HCT116 (cell line): ENCODE measurements at regions not wholly inside any gene's neighbourhood (a gene's known extent, or its start where the extent isn't known, plus 50 kb on each side); places are given as distances from the start of the nearest gene placed in this dataset.

Source experiments
- ATAC-seq: fragments of 200-7000 bp; cut with Tn5 transposase; 2 replicates; pipeline ENCODE4 v1.9.1; 2020; ENCODE audit warnings: mild to moderate bottlenecking, moderate library complexity
- BruUV-seq: library from RNA; stranded (reverse); fragments of 400-500 nt; replicated peaks from 2 replicates; lab custom pipeline; 2021; lab: Mats Ljungman, UMichigan
- CTCF ChIA-PET: fragments of 300-600 bp; sonication (Branson Sonifier 250); formaldehyde crosslinking; loops from one replicate; lab custom pipeline; 2021; ENCODE audit warnings: antibody characterized with exemption; lab: Charles Lee
- POLR2A ChIA-PET: fragments of 300-600, 350-600 bp; sonication (Branson Sonifier 250); formaldehyde crosslinking; loops from one replicate; lab custom pipeline; 2021; ENCODE audit warnings: antibody characterized with exemption; lab: Charles Lee
- RAD21 ChIA-PET, 2 experiments: fragments of 300-600 bp; sonication (Branson Sonifier 250); formaldehyde crosslinking; loops; one replicate each; lab custom pipeline; 2023; ENCODE audit warnings: low total read pairs in 2 of 2; ENCODE audit not compliant: uncharacterized antibody in 2 of 2, unreplicated experiment in 2 of 2, low non-redundant PET in 1 of 2; lab: Charles Lee
- DNase-seq: peaks from one replicate; pipeline ENCODE4 v3.0.0-alpha.2; 2010; ENCODE audit warnings: low read depth, low spot score
- H2AFZ ChIP-seq: fragments of 200-600 bp; shearing (Covaris generic), sonication (generic); 2 replicates; pipeline ENCODE4 v1.6.1; 2017; ENCODE audit warnings: low read depth, mixed run types, mixed read lengths, antibody characterized with exemption, low read length; ENCODE audit not compliant: poor library complexity, severe bottlenecking
- H3K27ac ChIP-seq: 2 replicates; pipeline ENCODE4 v1.5.1; 2012; ENCODE audit warnings: low read depth, low read length
- H3K27me3 ChIP-seq: fragments of 200-600 bp; sonication (generic); 2 replicates; pipeline ENCODE4 v1.6.1; 2016; ENCODE audit warnings: mixed run types, low read length, mixed read lengths; ENCODE audit not compliant: insufficient read depth
- H3K36me3 ChIP-seq, 2 experiments: fragments of 200-500 bp in 1 of 2; fragments of 200-600 bp in 1 of 2; sonication (Bioruptor generic) in 1 of 2; sonication (generic) in 1 of 2; 2 replicates each; pipeline versions ENCODE4 v1.5.1 to v1.6.1; 2014 to 2016; ENCODE audit warnings: low read length in 2 of 2, inconsistent platforms in 1 of 2, mixed read lengths in 1 of 2, mixed run types in 1 of 2; ENCODE audit not compliant: insufficient read depth in 2 of 2, control insufficient read depth in 1 of 2
- H3K4me1 ChIP-seq, 2 experiments: fragments of 200-600 bp in 1 of 2; sonication (generic) in 1 of 2; 2 replicates each; pipeline versions ENCODE4 v1.5.1 to v1.6.1; 2012 to 2017; ENCODE audit warnings: low read length in 2 of 2, inconsistent platforms in 1 of 2, mild to moderate bottlenecking in 1 of 2, mixed read lengths in 1 of 2, mixed run types in 1 of 2, moderate library complexity in 1 of 2; ENCODE audit not compliant: insufficient read depth in 2 of 2, control insufficient read depth in 1 of 2
- H3K4me2 ChIP-seq: fragments of 200-600 bp; sonication (generic); 2 replicates; pipeline ENCODE4 v1.6.1; 2017; ENCODE audit warnings: mixed run types, low read length, mixed read lengths
- H3K4me3 ChIP-seq, 2 experiments: fragments of 200-600 bp in 1 of 2; sonication (generic) in 1 of 2; replicated peaks in 1 of 2; 2 replicates each; pipeline ENCODE4 v1.5.1; 2011 to 2016; ENCODE audit warnings: low read length in 2 of 2, control low read depth in 1 of 2, low read depth in 1 of 2, mild to moderate bottlenecking in 1 of 2, mixed read lengths in 1 of 2, mixed run types in 1 of 2
- H3K79me2 ChIP-seq: fragments of 200-600 bp; sonication (generic); 2 replicates; pipeline ENCODE4 v1.6.1; 2017; ENCODE audit warnings: mild to moderate bottlenecking, mixed run types, low read length, moderate library complexity, mixed read lengths; ENCODE audit not compliant: insufficient read depth
- H3K9ac ChIP-seq: fragments of 200-600 bp; sonication (generic); 2 replicates; pipeline ENCODE4 v1.6.1; 2016; ENCODE audit warnings: low read length, mixed read lengths
- H3K9me2 ChIP-seq: fragments of 200-600 bp; sonication (generic), shearing (Covaris generic); 2 replicates; pipeline ENCODE4 v1.6.1; 2017; ENCODE audit warnings: mixed run types, mild to moderate bottlenecking, moderate library complexity; ENCODE audit not compliant: insufficient read depth
- H3K9me3 ChIP-seq, 2 experiments: fragments of 200-500 bp in 1 of 2; fragments of 200-600 bp in 1 of 2; sonication (Bioruptor generic) in 1 of 2; sonication (generic) in 1 of 2; 2 replicates each; pipeline ENCODE4 v1.6.1; 2014 to 2017; ENCODE audit warnings: low read length in 2 of 2, mixed read lengths in 2 of 2, inconsistent platforms in 1 of 2, low read depth in 1 of 2, mild to moderate bottlenecking in 1 of 2, mixed run types in 1 of 2, moderate library complexity in 1 of 2; ENCODE audit not compliant: control insufficient read depth in 1 of 2, insufficient read depth in 1 of 2
- H4K20me1 ChIP-seq: fragments of 200-600 bp; sonication (generic), shearing (Covaris generic); 2 replicates; pipeline ENCODE4 v1.6.1; 2017; ENCODE audit warnings: mixed run types, mild to moderate bottlenecking, moderate library complexity; ENCODE audit not compliant: insufficient read depth
- CTCF ChIP-seq, 3 experiments: fragments of 200-600 bp in 1 of 3; sonication (generic) in 1 of 3; IDR thresholded peaks in 2 of 3; conservative IDR thresholded peaks in 1 of 3; 2 replicates each; pipeline ENCODE4 v1.5.1; 2012 to 2017; ENCODE audit warnings: low read depth in 2 of 3, low read length in 2 of 3, antibody characterized with exemption in 1 of 3, borderline replicate concordance in 1 of 3, control low read depth in 1 of 3, mild to moderate bottlenecking in 1 of 3, mixed read lengths in 1 of 3, mixed run types in 1 of 3, moderate library complexity in 1 of 3; ENCODE audit not compliant: insufficient read depth in 1 of 3
- EZH2 ChIP-seq: fragments of 200-600 bp; sonication (generic); IDR thresholded peaks from 2 replicates; pipeline ENCODE4 v1.6.1; 2017; ENCODE audit warnings: antibody characterized with exemption, mixed run types
- EZH2phosphoT487 ChIP-seq: fragments of 200-600 bp; IDR thresholded peaks from 2 replicates; pipeline ENCODE4 v1.6.1; 2018; ENCODE audit warnings: antibody characterized with exemption, borderline replicate concordance
- JUND ChIP-seq: IDR thresholded peaks from 2 replicates; pipeline ENCODE4 v1.6.1; 2012
- MAX ChIP-seq: IDR thresholded peaks from 2 replicates; pipeline ENCODE4 v1.6.1; 2012
- RAD21 ChIP-seq: IDR thresholded peaks from 2 replicates; pipeline ENCODE4 v1.6.1; 2012; ENCODE audit warnings: low read depth, mild to moderate bottlenecking
- REST ChIP-seq: IDR thresholded peaks from 2 replicates; pipeline ENCODE4 v1.6.1; 2012; ENCODE audit warnings: low read depth
- SIN3A ChIP-seq: IDR thresholded peaks from 2 replicates; pipeline ENCODE4 v1.6.1; 2012; ENCODE audit warnings: low read depth
- SRF ChIP-seq: IDR thresholded peaks from 2 replicates; pipeline ENCODE4 v1.6.1; 2012; ENCODE audit warnings: low read depth
- TCF7L2 ChIP-seq: IDR thresholded peaks from 2 replicates; pipeline ENCODE4 v1.7.0; 2011; ENCODE audit warnings: borderline replicate concordance, inconsistent platforms; ENCODE audit not compliant: insufficient read depth, insufficient read length; ENCODE audit errors: extremely low read depth
- ZBTB33 ChIP-seq: IDR thresholded peaks from 2 replicates; pipeline ENCODE4 v1.6.1; 2011; ENCODE audit warnings: mild to moderate bottlenecking, low read length, moderate library complexity; ENCODE audit not compliant: insufficient replicate concordance; ENCODE audit errors: extremely low read depth
- ZFX ChIP-seq: fragments of 450-650 bp; IDR thresholded peaks from 2 replicates; pipeline ENCODE4 v1.6.1; 2017
- ZNF274 ChIP-seq: fragments of 200-500 bp; sonication (Bioruptor generic); IDR thresholded peaks from 2 replicates; pipeline ENCODE4 v1.6.1; 2014; ENCODE audit warnings: mild to moderate bottlenecking, low read depth, low read length, inconsistent platforms
- intact Hi-C: fragments of 100-400 bp; cut with micrococcal nuclease; formaldehyde crosslinking; loops from 2 replicates; pipeline ENCODE4 v1.10.0; 2022

- no peak for DNase-seq
- Histone ChIP-seq H3K9me2 (no peaks in the 10 kb centered on the region), H3K9ac (no peak overlapping the region), H3K9me3 (no peaks in the 10 kb centered on the region), H3K27ac (no peak overlapping the region), H4K20me1 (no peaks in the 10 kb centered on the region), H2AFZ (no peak overlapping the region), H3K4me1 (peaks cover 0 to 3% of the 10 kb centered on the region in 2 experiments; a peak in 1 of 4 replicates), H3K4me2 (no peak overlapping the region), H3K79me2 (no peaks in the 10 kb centered on the region), H3K36me3 (no peaks in the 10 kb centered on the region), H3K27me3 (no peaks in the 10 kb centered on the region), H3K4me3 (no peak overlapping the region)
- ChIA-PET POLR2A (interaction anchor here (1.1 kb wide), 1 partner anchor 15 kb away, joined by 3 read pairs; no protein-coding TSS in a partner anchor), RAD21 (no interaction called here), CTCF (no interaction called here)
- no TSS peak for BruUV-seq
- no peak for TF ChIP-seq RAD21
- ATAC-seq = no peak
- intact Hi-C loops = no loop called here
Measured at GRCh38 chr6:145336119-145336518, 399.2 kb downstream of the EPM2A start.

- Histone ChIP-seq H3K9me2 (no peaks in the 10 kb centered on the region), H3K27ac (no peak overlapping the region), H3K36me3 (no peaks in the 10 kb centered on the region), H3K27me3 (no peaks in the 10 kb centered on the region), H3K4me2 (no peak overlapping the region), H3K4me1 (no peaks in the 10 kb centered on the region), H3K9ac (no peak overlapping the region), H2AFZ (no peak overlapping the region), H3K79me2 (no peaks in the 10 kb centered on the region), H3K9me3 (no peaks in the 10 kb centered on the region), H4K20me1 (no peaks in the 10 kb centered on the region), H3K4me3 (no peak overlapping the region)
- RAD21 ChIA-PET = no interaction called here
- no TSS peak for BruUV-seq
- CTCF ChIA-PET = no interaction called here
- POLR2A ChIA-PET = no interaction called here
- intact Hi-C loops = no loop called here
- DNase-seq = no peak
- no peak for TF ChIP-seq ZBTB33
- TF ChIP-seq MAX = no peak
- no peak for TF ChIP-seq JUND
- no peak for TF ChIP-seq ZFX
- TF ChIP-seq SIN3A = no peak
- no peak for TF ChIP-seq SRF
- no peak for TF ChIP-seq CTCF (IDR thresholded peaks at IDR 0.05 in 2 of 3, conservative IDR thresholded peaks at IDR 0.05 in 1 of 3; ENCODE audit: borderline replicate concordance in 1 of 3, insufficient read depth in 1 of 3, low read depth in 2 of 3, low read length in 2 of 3)
- TF ChIP-seq ZNF274 = no peak
- no peak for TF ChIP-seq TCF7L2
- no peak for TF ChIP-seq REST
- no peak for TF ChIP-seq EZH2phosphoT487
- TF ChIP-seq EZH2 = no peak
- ATAC-seq = no peak
Measured at GRCh38 chr6:145339089-145339488, 396.2 kb downstream of the EPM2A start.
